K562 (cell line): ENCODE measurements at regions not wholly inside any gene's neighbourhood (a gene's known extent, or its start where the extent isn't known, plus 50 kb on each side); places are given as distances from the start of the nearest gene placed in this dataset.

Source experiments
- ATAC-seq: fragments of 200-7000 bp; cut with Tn5 transposase; 3 replicates; pipeline ENCODE4 v1.9.1; 2020; ENCODE audit warnings: moderate library complexity
- BruUV-seq: library from RNA; stranded (reverse); fragments of 400-500 nt; replicated peaks from 2 replicates; lab custom pipeline; 2021; lab: Mats Ljungman, UMichigan
- CTCF ChIA-PET: fragments of 300-600 bp; formaldehyde crosslinking; extraction: SDS; loops from one replicate; lab custom pipeline; 2021; ENCODE audit warnings: low intra/inter-chr PET ratio; lab: Yijun Ruan, JAX
- POLR2A ChIA-PET: fragments of 300-600, 350-650 bp; sonication (Branson Sonifier 250); formaldehyde crosslinking; extraction: SDS; loops from one replicate; lab custom pipeline; 2021; ENCODE audit warnings: antibody characterized with exemption, inconsistent platforms; lab: Yijun Ruan, JAX
- DNase-seq, 4 experiments: peaks; one replicate each; pipeline versions ENCODE4 v3.0.0 to v3.0.0-alpha.2; 2011 to 2018; ENCODE audit warnings: low spot score in 3 of 4, mixed read lengths in 3 of 4; ENCODE audit errors: extremely low read depth in 1 of 4
- FAIRE-seq: peaks from 2 replicates; lab custom pipeline; 2011; peaks lifted over from hg19 to GRCh38; lab: Jason Lieb, UNC
- H2AFZ ChIP-seq: 2 replicates; pipeline ENCODE4 v1.6.0; 2011; ENCODE audit warnings: low read depth, low read length, control low read depth, inconsistent platforms
- H3K27ac ChIP-seq: fragments of 200-600 bp; 3 replicates; pipeline ENCODE4 v1.8.0; 2011; ENCODE audit warnings: low read depth, mild to moderate bottlenecking, control low read depth, inconsistent platforms, low read length, moderate library complexity, mixed read lengths; ENCODE audit errors: extremely low read depth
- H3K27me3 ChIP-seq, 2 experiments: fragments of 300-600 bp in 1 of 2; 2 replicates in 1 of 2; 3 replicates in 1 of 2; pipeline versions ENCODE4 v1.6.0 to v1.8.0; 2011; ENCODE audit warnings: inconsistent platforms in 2 of 2, low read length in 2 of 2, mild to moderate bottlenecking in 1 of 2, mixed read lengths in 1 of 2, moderate library complexity in 1 of 2; ENCODE audit not compliant: control insufficient read depth in 2 of 2, insufficient read depth in 2 of 2
- H3K36me3 ChIP-seq: fragments of 300-600 bp; 3 replicates; pipeline ENCODE4 v1.8.0; 2011; ENCODE audit warnings: mild to moderate bottlenecking, low read length, inconsistent platforms; ENCODE audit not compliant: control insufficient read depth, insufficient read depth
- H3K4me1 ChIP-seq, 2 experiments: fragments of 200-600 bp in 1 of 2; replicated peaks in 1 of 2; 2 replicates in 1 of 2; 3 replicates in 1 of 2; pipeline versions ENCODE4 v1.5.1 to v1.8.0; 2011; ENCODE audit warnings: inconsistent platforms in 2 of 2, low read length in 2 of 2, mild to moderate bottlenecking in 1 of 2, mixed read lengths in 1 of 2, moderate library complexity in 1 of 2; ENCODE audit not compliant: control insufficient read depth in 2 of 2, insufficient read depth in 2 of 2
- H3K4me2 ChIP-seq: 2 replicates; pipeline ENCODE4 v1.6.1; 2011; ENCODE audit warnings: low read length, control low read depth, inconsistent platforms, mixed read lengths; ENCODE audit not compliant: insufficient read depth
- H3K4me3 ChIP-seq: fragments of 200-600 bp; sonication (generic), shearing (Covaris generic); 2 replicates; pipeline ENCODE4 v1.5.1; 2016; ENCODE audit warnings: control low read depth, inconsistent platforms
- H3K79me2 ChIP-seq: fragments of 200-600 bp; 3 replicates; pipeline ENCODE4 v1.8.0; 2011; ENCODE audit warnings: low read length, inconsistent platforms; ENCODE audit not compliant: control insufficient read depth, insufficient read depth
- H3K9ac ChIP-seq, 2 experiments: 2 replicates each; pipeline versions ENCODE4 v1.6.0 to v1.6.1; 2011; ENCODE audit warnings: low read depth in 2 of 2, low read length in 2 of 2, control low read depth in 1 of 2, inconsistent platforms in 1 of 2, mild to moderate bottlenecking in 1 of 2, mixed read lengths in 1 of 2; ENCODE audit not compliant: insufficient read depth in 1 of 2
- H3K9me1 ChIP-seq: one replicate; pipeline ENCODE4 v1.6.0; 2011; ENCODE audit warnings: inconsistent platforms, mild to moderate bottlenecking, low read length, moderate library complexity; ENCODE audit not compliant: control insufficient read depth, insufficient read depth
- H3K9me3 ChIP-seq: replicated peaks from 2 replicates; pipeline ENCODE4 v1.5.1; 2011; ENCODE audit warnings: low read depth, low read length, inconsistent platforms; ENCODE audit not compliant: control insufficient read depth, insufficient read depth
- H4K20me1 ChIP-seq: replicated peaks from 2 replicates; pipeline ENCODE4 v1.6.1; 2011; ENCODE audit warnings: low read length, inconsistent platforms, mixed read lengths; ENCODE audit not compliant: control insufficient read depth, insufficient read depth
- BCL6 ChIP-seq: fragments of 250-450 bp; sonication (Bioruptor Pico); IDR thresholded peaks from 2 replicates; pipeline ENCODE4 v1.4.0; 2020
- CHD2 ChIP-seq: IDR thresholded peaks from 2 replicates; pipeline ENCODE4 v1.6.1; 2011; ENCODE audit warnings: low read depth, low read length
- DIDO1 ChIP-seq: fragments of 450-650 bp; IDR thresholded peaks from 2 replicates; pipeline ENCODE4 v1.6.1; 2016; ENCODE audit warnings: low read depth, missing biosample characterization, missing genetic modification characterization
- FOXA1 ChIP-seq: fragments of 450-650 bp; IDR thresholded peaks from 2 replicates; pipeline ENCODE4 v1.6.1; 2016; ENCODE audit warnings: mild to moderate bottlenecking, borderline replicate concordance
- MAZ ChIP-seq, 2 experiments: fragments of 450-650 bp in 1 of 2; sonication (generic) in 1 of 2; formaldehyde crosslinking; IDR thresholded peaks in 1 of 2; conservative IDR thresholded peaks in 1 of 2; 2 replicates each; pipeline versions ENCODE4 v1.4.0 to v1.5.0; 2020; ENCODE audit warnings: mild to moderate bottlenecking in 1 of 2, missing genetic modification reagents in 1 of 2
- NCOA4 ChIP-seq: fragments of 450-650 bp; IDR thresholded peaks from 2 replicates; pipeline ENCODE4 v1.6.1; 2018; ENCODE audit warnings: mild to moderate bottlenecking; ENCODE audit not compliant: partially characterized antibody
- NR1H2 ChIP-seq: sonication (generic); formaldehyde crosslinking; IDR thresholded peaks from 2 replicates; pipeline ENCODE4 v1.4.0; 2020; ENCODE audit warnings: mild to moderate bottlenecking, missing genetic modification reagents
- RBM14 ChIP-seq: fragments of 200-400 bp; formaldehyde crosslinking; IDR thresholded peaks from 2 replicates; pipeline ENCODE4 v1.6.1; 2018; ENCODE audit warnings: low read depth, mild to moderate bottlenecking, low read length, moderate library complexity, borderline replicate concordance; ENCODE audit not compliant: insufficient read depth
- RFX7 ChIP-seq: fragments of 250-450 bp; sonication (Bioruptor Pico); IDR thresholded peaks from 2 replicates; pipeline ENCODE4 v1.5.1; 2021; ENCODE audit warnings: mild to moderate bottlenecking
- SUPT5H ChIP-seq: fragments of 450-650 bp; IDR thresholded peaks from 2 replicates; pipeline ENCODE4 v1.6.1; 2016
- TAF7 ChIP-seq: fragments of 450-650 bp; IDR thresholded peaks from 2 replicates; pipeline ENCODE4 v1.6.1; 2016; ENCODE audit warnings: missing genetic modification characterization, missing compliant biosample characterization
- TAF9B ChIP-seq: fragments of 450-650 bp; IDR thresholded peaks from 2 replicates; pipeline ENCODE4 v1.6.1; 2018; ENCODE audit warnings: mild to moderate bottlenecking; ENCODE audit not compliant: partially characterized antibody
- TCF15 ChIP-seq: fragments of 250-450 bp; sonication (Bioruptor Pico); IDR thresholded peaks from 2 replicates; pipeline ENCODE4 v1.8.0; 2022; ENCODE audit warnings: moderate library complexity, mild to moderate bottlenecking, inconsistent platforms
- ZFP91 ChIP-seq: sonication (generic); formaldehyde crosslinking; IDR thresholded peaks from 2 replicates; pipeline ENCODE4 v1.8.0; 2022; ENCODE audit warnings: mild to moderate bottlenecking, missing genetic modification reagents
- ZMIZ1 ChIP-seq, 2 experiments: fragments of 150-350 bp in 1 of 2; IDR thresholded peaks; 2 replicates each; pipeline ENCODE4 v1.6.1; 2012 to 2016; ENCODE audit warnings: low read depth in 2 of 2, low read length in 2 of 2, mild to moderate bottlenecking in 1 of 2, moderate library complexity in 1 of 2
- ZNF311 ChIP-seq: fragments of 250-450 bp; sonication (Bioruptor Pico); IDR thresholded peaks from 2 replicates; pipeline ENCODE4 v1.4.0; 2020; ENCODE audit warnings: mild to moderate bottlenecking, moderate library complexity
- ZNF551 ChIP-seq: fragments of 250-450 bp; sonication (Bioruptor Pico); IDR thresholded peaks from 2 replicates; pipeline ENCODE4 v1.5.0; 2021; ENCODE audit warnings: mild to moderate bottlenecking, moderate library complexity
- WGBS: fragments of 100-300 bp; shearing (Covaris generic); methylation state at CpG from one replicate; pipeline ENCODE4 v1.1.6; 2016; ENCODE audit warnings: low coverage, mixed read lengths; ENCODE audit not compliant: insufficient coverage; ENCODE audit errors: missing lambda C conversion rate; 5-methylcytosine and 5-hydroxymethylcytosine counted together
- in situ Hi-C: fragments of 300-500 bp; cut with MboI; formaldehyde crosslinking; loops from 4 replicates; pipeline ENCODE4 v1.15.0; 2018; ENCODE audit warnings: inconsistent platforms, mixed read lengths
- intact Hi-C: fragments of 100-400 bp; cut with micrococcal nuclease; formaldehyde crosslinking; loops from 2 replicates; pipeline ENCODE4 v1.14.2; 2022

- intact Hi-C loops = no loop called here
- no peak for ATAC-seq
- Histone ChIP-seq H3K27ac (no peak overlapping the region), H3K27me3 (peaks cover 0 to 4% of the 10 kb centered on the region in 2 experiments; a peak in 3 of 5 replicates), H3K9ac (no peak overlapping the region), H3K4me3 (no peak overlapping the region), H3K9me3 (no peaks in the 10 kb centered on the region)
- FAIRE-seq = no peak
- DNase-seq = no peak
- no TSS peak for BruUV-seq
- CTCF ChIA-PET = no interaction called here
- TF ChIP-seq RBM14 (no peak), FOXA1 (no peak), SUPT5H (no peak), CHD2 (no peak), MAZ (CRISPR knock-in tag; conservative IDR thresholded peaks at IDR 0.05 in 1 of 2, IDR thresholded peaks at IDR 0.05 in 1 of 2) (no peak), NCOA4 (no peak), ZNF311 (CRISPR knock-in tag) (no peak), TAF7 (tag) (no peak), ZMIZ1 (IDR thresholded peaks at IDR 0.05; ENCODE audit: low read depth in 2 of 2, low read length in 2 of 2) (no peak), NR1H2 (CRISPR knock-in tag) (no peak), BCL6 (CRISPR knock-in tag) (no peak), RFX7 (no peak), TCF15 (CRISPR knock-in tag) (no peak), ZNF551 (CRISPR knock-in tag) (no peak), ZFP91 (no peak), TAF9B (no peak), DIDO1 (tag) (no peak)
- TF ChIP-seq, all 486 proteins: peak for 0
- in situ Hi-C loops = no loop called here
- H3K4me2 ChIP-seq = no peak overlapping the region
- POLR2A ChIA-PET = no interaction called here
- no peaks in the 10 kb centered on the region for H3K79me2 ChIP-seq
- H4K20me1 ChIP-seq = no peaks in the 10 kb centered on the region
- WGBS = 0% methylated on average over 12 of the region's 21 CpGs
- no peak overlapping the region for H2AFZ ChIP-seq
- no peaks in the 10 kb centered on the region for H3K4me1 ChIP-seq
- no peaks in the 10 kb centered on the region for H3K9me1 ChIP-seq
- H3K36me3 ChIP-seq = no peaks in the 10 kb centered on the region
Measured at GRCh38 chr22:48459859-48460823, 1367.5 kb downstream of the BRD1 start.
